NCI-H460 (cell line): ENCODE measurements at regions not wholly inside any gene's neighbourhood (a gene's known extent, or its start where the extent isn't known, plus 50 kb on each side); places are given as distances from the start of the nearest gene placed in this dataset.
"Not testable (repeated sequence)": the region's sequence is repeated elsewhere in the genome, so short reads cannot be mapped to it uniquely, and the experiment has no call there.

Experiments used
- DNase-seq: peaks from one replicate; pipeline ENCODE4 v3.0.0-alpha.2; 2016; ENCODE audit warnings: low read depth; ENCODE audit errors: extremely low read depth

- DNase-seq = no peak
These were observed 120.9 kb upstream of the FOXN3 start for GRCh38 chr14:89537911-89538310.

GRCh38 chr14:89534902-89535685 is 118.1 kb upstream of the FOXN3 start:
- DNase-seq = no peak

- no peak for DNase-seq
These were observed 116.7 kb upstream of the FOXN3 start for GRCh38 chr14:89533766-89534165.

GRCh38 chr14:89533136-89533535 is 116.1 kb upstream of the FOXN3 start:
- DNase-seq = no peak

GRCh38 chr14:89531661-89532335 is 114.8 kb upstream of the FOXN3 start:
- DNase-seq = no peak

- no peak for DNase-seq
These were observed 108.1 kb upstream of the FOXN3 start for GRCh38 chr14:89524990-89525667.

GRCh38 chr14:89524412-89524811 is 107.4 kb upstream of the FOXN3 start:
- no peak for DNase-seq

GRCh38 chr14:89521988-89522387 is 105.0 kb upstream of the FOXN3 start:
- DNase-seq = no peak

- no peak for DNase-seq
These were observed 102.0 kb upstream of the FOXN3 start for GRCh38 chr14:89519040-89519439.

GRCh38 chr14:89516173-89516572 is 99.1 kb upstream of the FOXN3 start:
- DNase-seq = no peak

GRCh38 chr14:89514601-89515000 is 97.6 kb upstream of the FOXN3 start:
- no peak for DNase-seq

GRCh38 chr14:89509891-89510290 is 92.9 kb upstream of the FOXN3 start:
- DNase-seq = no peak

- DNase-seq = no peak
These were observed 91.8 kb upstream of the FOXN3 start for GRCh38 chr14:89508863-89509262.

GRCh38 chr14:89507926-89508460 is 91.0 kb upstream of the FOXN3 start:
- DNase-seq = peak; percentile 38

GRCh38 chr14:89507521-89507920 is 90.5 kb upstream of the FOXN3 start:
- DNase-seq = peak; percentile 67

- DNase-seq = not testable (repeated sequence)
These were observed 89.9 kb upstream of the FOXN3 start for GRCh38 chr14:89506891-89507452.

GRCh38 chr14:89504602-89505313 is 87.7 kb upstream of the FOXN3 start:
- DNase-seq = no peak

GRCh38 chr14:89504091-89504490 is 87.1 kb upstream of the FOXN3 start:
- no peak for DNase-seq

- DNase-seq = no peak
These were observed 86.5 kb upstream of the FOXN3 start for GRCh38 chr14:89503431-89503996.

- DNase-seq = no peak
These were observed 85.9 kb upstream of the FOXN3 start for GRCh38 chr14:89502966-89503365.
